GM12864 (cell line): ENCODE measurements at regions not wholly inside any gene's neighbourhood (a gene's known extent, or its start where the extent isn't known, plus 50 kb on each side); places are given as distances from the start of the nearest gene placed in this dataset.

Experiments
- DNase-seq: peaks from one replicate; pipeline ENCODE4 v3.0.0-alpha.2; 2011; ENCODE audit warnings: low read depth
- H3K4me3 ChIP-seq: 2 replicates; pipeline ENCODE4 v1.5.1; 2011; ENCODE audit warnings: mild to moderate bottlenecking, low read depth, low read length, control low read depth
- CTCF ChIP-seq: IDR thresholded peaks from 2 replicates; pipeline ENCODE4 v1.5.1; 2011; ENCODE audit warnings: low read depth, mild to moderate bottlenecking, moderate library complexity, low read length, control low read depth, inconsistent platforms; ENCODE audit errors: missing control alignments

- TF ChIP-seq CTCF, result no peak
- DNase-seq, result no peak
- H3K4me3 ChIP-seq, result no peak overlapping the region
These were observed 94.7 kb upstream of the SFSWAP start for GRCh38 chr12:131616043-131616700.

- TF ChIP-seq CTCF, result no peak
- no peak overlapping the region for H3K4me3 ChIP-seq
- DNase-seq, result no peak
These were observed 94.2 kb upstream of the SFSWAP start for GRCh38 chr12:131616738-131617137.

GRCh38 chr12:131617179-131617578, 93.7 kb upstream of the SFSWAP start:
- DNase-seq, result no peak
- no peak for TF ChIP-seq CTCF
- no peak overlapping the region for H3K4me3 ChIP-seq

GRCh38 chr12:131617596-131618302, 93.1 kb upstream of the SFSWAP start:
- TF ChIP-seq CTCF, result no peak
- no peak overlapping the region for H3K4me3 ChIP-seq
- no peak for DNase-seq

- no peak for DNase-seq
- H3K4me3 ChIP-seq, result no peak overlapping the region
- no peak for TF ChIP-seq CTCF
These were observed 92.6 kb upstream of the SFSWAP start for GRCh38 chr12:131618303-131618658.

- TF ChIP-seq CTCF, result no peak
- H3K4me3 ChIP-seq, result no peak overlapping the region
- DNase-seq, result no peak
These were observed 92.2 kb upstream of the SFSWAP start for GRCh38 chr12:131618701-131619100.

GRCh38 chr12:131619106-131619642, 91.7 kb upstream of the SFSWAP start:
- no peak for TF ChIP-seq CTCF
- no peak for DNase-seq
- no peak overlapping the region for H3K4me3 ChIP-seq
